HepG2 (cell line): ENCODE measurements at regions not wholly inside any gene's neighbourhood (a gene's known extent, or its start where the extent isn't known, plus 50 kb on each side); places are given as distances from the start of the nearest gene placed in this dataset.

Experiments used
- BCL6 ChIP-seq: IDR thresholded peaks from 2 replicates; pipeline ENCODE4 v1.6.1; 2016; ENCODE audit warnings: missing genetic modification reagents, missing compliant biosample characterization
- HNRNPH1 ChIP-seq: fragments of 200-400 bp; formaldehyde crosslinking; optimal IDR thresholded peaks from 2 replicates; pipeline ENCODE3; 2017; ENCODE audit warnings: mild to moderate bottlenecking, low read depth, low read length
- LCORL ChIP-seq, 2 experiments: fragments of 450-650 bp in 1 of 2; sonication (generic) in 1 of 2; formaldehyde crosslinking in 1 of 2; IDR thresholded peaks; 2 replicates each; pipeline versions ENCODE4 v1.5.0 to v1.6.1; 2017 to 2020; ENCODE audit warnings: antibody characterized with exemption in 1 of 2, missing genetic modification reagents in 1 of 2
- NFATC3 ChIP-seq: sonication (generic); formaldehyde crosslinking; IDR thresholded peaks from 2 replicates; pipeline ENCODE4 v1.5.1; 2020; ENCODE audit warnings: mild to moderate bottlenecking, missing genetic modification reagents
- PAF1 ChIP-seq: IDR thresholded peaks from 2 replicates; pipeline ENCODE4 v1.6.1; 2016; ENCODE audit warnings: missing genetic modification reagents, missing compliant biosample characterization
- RELA ChIP-seq: sonication (generic); formaldehyde crosslinking; IDR thresholded peaks from 2 replicates; pipeline ENCODE4 v1.4.0; 2020; ENCODE audit warnings: missing genetic modification reagents
- SNAI1 ChIP-seq: sonication (generic); formaldehyde crosslinking; IDR thresholded peaks from 2 replicates; pipeline ENCODE4 v1.5.0; 2020; ENCODE audit warnings: mild to moderate bottlenecking, missing genetic modification reagents, borderline replicate concordance
- TGIF2 ChIP-seq: IDR thresholded peaks from 2 replicates; pipeline ENCODE4 v1.6.1; 2016; ENCODE audit warnings: control low read depth, missing compliant biosample characterization
- ZBTB46 ChIP-seq: sonication (generic); formaldehyde crosslinking; IDR thresholded peaks from 2 replicates; pipeline ENCODE4 v1.4.0; 2020; ENCODE audit warnings: mild to moderate bottlenecking, missing genetic modification reagents, borderline replicate concordance
- ZKSCAN1 ChIP-seq: fragments of 150-350 bp; IDR thresholded peaks from 2 replicates; pipeline ENCODE4 v1.6.1; 2014; ENCODE audit warnings: low read length
- ZNF143 ChIP-seq: sonication (generic); formaldehyde crosslinking; IDR thresholded peaks from 2 replicates; pipeline ENCODE4 v1.4.0; 2020; ENCODE audit warnings: missing genetic modification reagents
- ZNF260 ChIP-seq: sonication (generic); formaldehyde crosslinking; IDR thresholded peaks from 2 replicates; pipeline ENCODE4 v1.4.0; 2020; ENCODE audit warnings: missing genetic modification reagents, low read depth, mild to moderate bottlenecking, borderline replicate concordance
- ZNF326 ChIP-seq: sonication (generic); formaldehyde crosslinking; IDR thresholded peaks from 2 replicates; pipeline ENCODE4 v1.4.0; 2020; ENCODE audit warnings: missing genetic modification reagents, borderline replicate concordance
- ZNF329 ChIP-seq: sonication (generic); formaldehyde crosslinking; IDR thresholded peaks from 2 replicates; pipeline ENCODE4 v1.9.0; 2021; ENCODE audit warnings: low read depth, mild to moderate bottlenecking, missing genetic modification reagents
- ZNF432 ChIP-seq: sonication (generic); formaldehyde crosslinking; IDR thresholded peaks from 2 replicates; pipeline ENCODE4 v1.5.0; 2020; ENCODE audit warnings: missing genetic modification reagents, mild to moderate bottlenecking, borderline replicate concordance
- ZNF441 ChIP-seq: sonication (generic); formaldehyde crosslinking; IDR thresholded peaks from 2 replicates; pipeline ENCODE4 v1.7.0; 2021; ENCODE audit warnings: missing genetic modification reagents, borderline replicate concordance
- ZNF496 ChIP-seq: sonication (generic); formaldehyde crosslinking; IDR thresholded peaks from 2 replicates; pipeline ENCODE4 v1.8.1; 2023; ENCODE audit warnings: mild to moderate bottlenecking, moderate library complexity, missing genetic modification reagents; ENCODE audit not compliant: insufficient replicate concordance
- ZNF7 ChIP-seq: IDR thresholded peaks from 2 replicates; pipeline ENCODE4 v1.6.1; 2016; ENCODE audit warnings: missing biosample characterization, missing genetic modification reagents
- ZNF788 ChIP-seq: sonication (generic); formaldehyde crosslinking; IDR thresholded peaks from 2 replicates; pipeline ENCODE4 v1.5.0; 2020; ENCODE audit warnings: mild to moderate bottlenecking, missing genetic modification reagents, borderline replicate concordance
- ZNF792 ChIP-seq: IDR thresholded peaks from 2 replicates; pipeline ENCODE4 v1.6.1; 2016
- ZSCAN29 ChIP-seq: sonication (generic); formaldehyde crosslinking; conservative IDR thresholded peaks from 2 replicates; pipeline ENCODE4 v1.4.0; 2020; ENCODE audit warnings: mild to moderate bottlenecking, missing genetic modification reagents
- TF ChIP-seq, protein P1 (sequence below): sonication (generic); formaldehyde crosslinking; IDR thresholded peaks from 2 replicates; pipeline ENCODE4 v1.5.1; 2020; ENCODE audit warnings: mild to moderate bottlenecking, missing genetic modification reagents, borderline replicate concordance
- TF ChIP-seq, protein P2 (sequence below), 2 experiments: fragments of 450-650 bp in 1 of 2; sonication (generic) in 1 of 2; formaldehyde crosslinking; IDR thresholded peaks; 2 replicates each; pipeline versions ENCODE4 v1.5.0 to v1.8.0; 2020 to 2022; ENCODE audit warnings: mild to moderate bottlenecking in 1 of 2, missing genetic modification reagents in 1 of 2
- TF ChIP-seq, protein P3 (sequence below): sonication (generic); formaldehyde crosslinking; IDR thresholded peaks from 2 replicates; pipeline ENCODE4 v1.4.0; 2020; ENCODE audit warnings: missing genetic modification reagents

- no peak for TF ChIP-seq ZBTB46 (CRISPR knock-in tag)
- TF ChIP-seq ZNF7 (CRISPR knock-in tag) = no peak; the same call in 1 of the 2 replicates
- no peak for TF ChIP-seq ZNF441
- TF ChIP-seq ZNF432 (CRISPR knock-in tag) = no peak
- TF ChIP-seq, protein P1, sequence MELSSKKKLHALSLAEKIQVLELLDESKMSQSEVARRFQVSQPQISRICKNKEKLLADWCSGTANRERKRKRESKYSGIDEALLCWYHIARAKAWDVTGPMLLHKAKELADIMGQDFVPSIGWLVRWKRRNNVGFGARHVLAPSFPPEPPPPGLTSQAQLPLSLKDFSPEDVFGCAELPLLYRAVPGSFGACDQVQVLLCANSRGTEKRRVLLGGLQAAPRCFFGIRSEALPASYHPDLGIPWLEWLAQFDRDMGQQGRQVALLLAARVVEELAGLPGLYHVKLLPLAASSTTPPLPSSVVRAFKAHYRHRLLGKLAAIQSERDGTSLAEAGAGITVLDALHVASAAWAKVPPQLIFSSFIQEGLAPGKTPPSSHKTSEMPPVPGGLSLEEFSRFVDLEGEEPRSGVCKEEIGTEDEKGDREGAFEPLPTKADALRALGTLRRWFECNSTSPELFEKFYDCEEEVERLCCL (CRISPR knock-in tag) = no peak
- TF ChIP-seq ZNF143 (CRISPR knock-in tag) = no peak
- no peak for TF ChIP-seq ZNF260 (CRISPR knock-in tag)
- TF ChIP-seq ZNF329 (CRISPR knock-in tag) = no peak
- TF ChIP-seq TGIF2 (CRISPR knock-in tag) = no peak; the same call in 1 of the 2 replicates
- TF ChIP-seq SNAI1 (CRISPR knock-in tag) = no peak
- TF ChIP-seq ZNF792 (CRISPR knock-in tag) = no peak; the same call in 1 of the 2 replicates
- no peak for TF ChIP-seq RELA (CRISPR knock-in tag)
- TF ChIP-seq ZKSCAN1 = no peak
- TF ChIP-seq ZNF496 (CRISPR knock-in tag) = no peak
- TF ChIP-seq, protein P2, sequence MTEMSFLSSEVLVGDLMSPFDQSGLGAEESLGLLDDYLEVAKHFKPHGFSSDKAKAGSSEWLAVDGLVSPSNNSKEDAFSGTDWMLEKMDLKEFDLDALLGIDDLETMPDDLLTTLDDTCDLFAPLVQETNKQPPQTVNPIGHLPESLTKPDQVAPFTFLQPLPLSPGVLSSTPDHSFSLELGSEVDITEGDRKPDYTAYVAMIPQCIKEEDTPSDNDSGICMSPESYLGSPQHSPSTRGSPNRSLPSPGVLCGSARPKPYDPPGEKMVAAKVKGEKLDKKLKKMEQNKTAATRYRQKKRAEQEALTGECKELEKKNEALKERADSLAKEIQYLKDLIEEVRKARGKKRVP (CRISPR knock-in tag; IDR thresholded peaks at IDR 0.05) = no peak
- TF ChIP-seq LCORL (IDR thresholded peaks at IDR 0.05) = 0 out of 2 replicates have a peak, but pooled peaks have one; percentile 8
- no peak for TF ChIP-seq LCORL (CRISPR knock-in tag; IDR thresholded peaks at IDR 0.05)
- 0 out of 2 replicates have a peak, but pooled peaks have one; percentile 5 for TF ChIP-seq ZSCAN29
- peak; percentile 91 for TF ChIP-seq BCL6 (CRISPR knock-in tag)
- no peak for TF ChIP-seq NFATC3 (CRISPR knock-in tag)
- TF ChIP-seq ZNF326 = no peak
- TF ChIP-seq, protein P3, sequence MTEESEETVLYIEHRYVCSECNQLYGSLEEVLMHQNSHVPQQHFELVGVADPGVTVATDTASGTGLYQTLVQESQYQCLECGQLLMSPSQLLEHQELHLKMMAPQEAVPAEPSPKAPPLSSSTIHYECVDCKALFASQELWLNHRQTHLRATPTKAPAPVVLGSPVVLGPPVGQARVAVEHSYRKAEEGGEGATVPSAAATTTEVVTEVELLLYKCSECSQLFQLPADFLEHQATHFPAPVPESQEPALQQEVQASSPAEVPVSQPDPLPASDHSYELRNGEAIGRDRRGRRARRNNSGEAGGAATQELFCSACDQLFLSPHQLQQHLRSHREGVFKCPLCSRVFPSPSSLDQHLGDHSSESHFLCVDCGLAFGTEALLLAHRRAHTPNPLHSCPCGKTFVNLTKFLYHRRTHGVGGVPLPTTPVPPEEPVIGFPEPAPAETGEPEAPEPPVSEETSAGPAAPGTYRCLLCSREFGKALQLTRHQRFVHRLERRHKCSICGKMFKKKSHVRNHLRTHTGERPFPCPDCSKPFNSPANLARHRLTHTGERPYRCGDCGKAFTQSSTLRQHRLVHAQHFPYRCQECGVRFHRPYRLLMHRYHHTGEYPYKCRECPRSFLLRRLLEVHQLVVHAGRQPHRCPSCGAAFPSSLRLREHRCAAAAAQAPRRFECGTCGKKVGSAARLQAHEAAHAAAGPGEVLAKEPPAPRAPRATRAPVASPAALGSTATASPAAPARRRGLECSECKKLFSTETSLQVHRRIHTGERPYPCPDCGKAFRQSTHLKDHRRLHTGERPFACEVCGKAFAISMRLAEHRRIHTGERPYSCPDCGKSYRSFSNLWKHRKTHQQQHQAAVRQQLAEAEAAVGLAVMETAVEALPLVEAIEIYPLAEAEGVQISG (CRISPR knock-in tag) = no peak
- TF ChIP-seq PAF1 = peak; percentile 78
- TF ChIP-seq HNRNPH1 = no peak
- no peak for TF ChIP-seq ZNF788 (CRISPR knock-in tag)
Measured at GRCh38 chr2:62568983-62569837, 63.2 kb upstream of the TMEM17 start (continued).
